PC-9 (cell line): ENCODE measurements at regions not wholly inside any gene's neighbourhood (a gene's known extent, or its start where the extent isn't known, plus 50 kb on each side); places are given as distances from the start of the nearest gene placed in this dataset.
A peak's percentile ranks its signal among the peaks of the same experiment; 100 is the strongest.

Experiments
- BruUV-seq: library from RNA; stranded (reverse); fragments of 400-500 nt; replicated peaks from 2 replicates; lab custom pipeline; 2021; lab: Mats Ljungman, UMichigan
- CTCF ChIA-PET: fragments of 300-600 bp; sonication (Branson Sonifier 250); formaldehyde crosslinking; loops from one replicate; lab custom pipeline; 2022; ENCODE audit warnings: antibody characterized with exemption; lab: Charles Lee
- POLR2A ChIA-PET: fragments of 300-600 bp; sonication (Branson Sonifier 250); formaldehyde crosslinking; loops from one replicate; lab custom pipeline; 2022; ENCODE audit warnings: antibody characterized with exemption; ENCODE audit not compliant: unreplicated experiment; lab: Charles Lee
- DNase-seq, 2 experiments: peaks; one replicate each; pipeline versions ENCODE4 v3.0.0 to v3.0.0-alpha.2; 2015 to 2022; ENCODE audit warnings: mixed read lengths in 1 of 2
- H2AFZ ChIP-seq: fragments of 200-600 bp; sonication (generic); 2 replicates; pipeline ENCODE4 v1.8.1; 2017; ENCODE audit warnings: antibody characterized with exemption
- H3F3A ChIP-seq: fragments of 200-600 bp; sonication (generic); 2 replicates; pipeline ENCODE4 v1.8.1; 2017; ENCODE audit warnings: antibody characterized with exemption, mild to moderate bottlenecking, low read depth; ENCODE audit not compliant: insufficient read depth
- H3K27ac ChIP-seq: fragments of 200-600 bp; sonication (generic); 2 replicates; pipeline ENCODE4 v1.6.1; 2016; ENCODE audit warnings: mixed run types
- H3K27me3 ChIP-seq: fragments of 200-600 bp; sonication (generic); 2 replicates; pipeline ENCODE4 v1.6.1; 2016; ENCODE audit warnings: low read depth, mixed run types; ENCODE audit not compliant: insufficient read depth
- H3K36me3 ChIP-seq: fragments of 200-600 bp; sonication (generic); 2 replicates; pipeline ENCODE4 v1.6.1; 2016; ENCODE audit warnings: low read depth, mixed run types
- H3K4me1 ChIP-seq: fragments of 200-600 bp; sonication (generic); replicated peaks from 2 replicates; pipeline ENCODE4 v1.6.1; 2016; ENCODE audit warnings: mixed run types; ENCODE audit not compliant: insufficient read depth
- H3K4me2 ChIP-seq: fragments of 200-600 bp; sonication (generic); 2 replicates; pipeline ENCODE4 v1.6.1; 2017; ENCODE audit warnings: mixed run types
- H3K4me3 ChIP-seq: fragments of 200-600 bp; sonication (generic); 2 replicates; pipeline ENCODE4 v1.6.1; 2016; ENCODE audit warnings: mixed run types
- H3K79me2 ChIP-seq: fragments of 200-600 bp; sonication (generic); 2 replicates; pipeline ENCODE4 v1.6.1; 2017; ENCODE audit warnings: low read depth, mixed run types
- H3K9me2 ChIP-seq: fragments of 200-600 bp; sonication (generic); 2 replicates; pipeline ENCODE4 v1.8.1; 2017; ENCODE audit warnings: mild to moderate bottlenecking; ENCODE audit not compliant: insufficient read depth
- H3K9me3 ChIP-seq: fragments of 200-600 bp; sonication (generic); 2 replicates; pipeline ENCODE4 v1.8.1; 2016; ENCODE audit warnings: low read depth; ENCODE audit not compliant: insufficient read depth
- H4K20me1 ChIP-seq: fragments of 200-600 bp; sonication (generic); 2 replicates; pipeline ENCODE4 v1.8.1; 2017; ENCODE audit not compliant: insufficient read depth
- EZH2 ChIP-seq: fragments of 200-600 bp; sonication (generic); IDR thresholded peaks from 2 replicates; pipeline ENCODE4 v1.8.0; 2017; ENCODE audit warnings: antibody characterized with exemption, low read depth
- intact Hi-C: fragments of 100-400 bp; cut with micrococcal nuclease; formaldehyde crosslinking; loops from one replicate; pipeline ENCODE4 v1.10.0; 2022; ENCODE audit not compliant: unreplicated experiment
- TF ChIP-seq, protein P1 (sequence below): fragments of 200-600 bp; sonication (generic); conservative IDR thresholded peaks from 2 replicates; pipeline ENCODE4 v1.6.1; 2017; ENCODE audit warnings: mixed run types, antibody characterized with exemption, mild to moderate bottlenecking, moderate library complexity

DNA sequence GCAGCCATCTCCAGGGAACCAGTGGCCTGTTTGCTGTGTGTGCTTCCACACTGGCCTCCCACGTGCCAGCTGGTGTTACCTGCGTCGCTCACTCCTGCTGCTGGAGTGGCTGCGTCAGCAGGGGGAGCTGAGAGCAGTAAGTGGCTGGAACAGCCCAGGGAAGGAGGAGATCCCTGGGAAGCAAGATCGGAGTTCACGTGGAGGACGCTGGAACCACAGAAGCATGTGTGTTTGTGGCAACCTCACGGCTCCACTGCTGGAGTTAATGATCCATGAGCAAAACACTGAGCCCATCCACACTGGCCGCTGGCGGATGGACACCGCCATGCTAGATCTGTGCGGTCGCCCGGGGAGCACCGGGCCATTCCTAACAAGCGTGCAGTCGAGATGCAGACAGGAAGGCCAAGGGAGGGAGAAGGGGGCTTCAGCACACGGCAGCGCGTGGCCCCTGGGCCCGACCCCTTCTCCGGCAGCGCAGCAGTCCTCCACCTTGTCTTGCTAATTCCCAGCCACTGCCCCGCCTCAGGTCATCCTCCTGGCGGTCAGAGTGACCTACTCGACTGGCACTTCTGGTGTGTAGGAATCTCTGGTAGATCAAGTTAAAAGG lies 68.5 kb upstream of the EEPD1 start:
- H3K79me2 ChIP-seq: no peaks in the 10 kb centered on the region
- no peaks in the 10 kb centered on the region for H3K9me3 ChIP-seq
- ChIA-PET CTCF (no interaction called here), POLR2A (no interaction called here)
- peak in 1 of 2 experiments; percentile 16 for DNase-seq
- peaks cover 11% of the 10 kb centered on the region for H3K4me1 ChIP-seq
- H2AFZ ChIP-seq: no peak overlapping the region
- no peaks in the 10 kb centered on the region for H3K27me3 ChIP-seq
- no peak overlapping the region for H3K27ac ChIP-seq
- no peak for TF ChIP-seq EZH2
- TF ChIP-seq, protein P1, sequence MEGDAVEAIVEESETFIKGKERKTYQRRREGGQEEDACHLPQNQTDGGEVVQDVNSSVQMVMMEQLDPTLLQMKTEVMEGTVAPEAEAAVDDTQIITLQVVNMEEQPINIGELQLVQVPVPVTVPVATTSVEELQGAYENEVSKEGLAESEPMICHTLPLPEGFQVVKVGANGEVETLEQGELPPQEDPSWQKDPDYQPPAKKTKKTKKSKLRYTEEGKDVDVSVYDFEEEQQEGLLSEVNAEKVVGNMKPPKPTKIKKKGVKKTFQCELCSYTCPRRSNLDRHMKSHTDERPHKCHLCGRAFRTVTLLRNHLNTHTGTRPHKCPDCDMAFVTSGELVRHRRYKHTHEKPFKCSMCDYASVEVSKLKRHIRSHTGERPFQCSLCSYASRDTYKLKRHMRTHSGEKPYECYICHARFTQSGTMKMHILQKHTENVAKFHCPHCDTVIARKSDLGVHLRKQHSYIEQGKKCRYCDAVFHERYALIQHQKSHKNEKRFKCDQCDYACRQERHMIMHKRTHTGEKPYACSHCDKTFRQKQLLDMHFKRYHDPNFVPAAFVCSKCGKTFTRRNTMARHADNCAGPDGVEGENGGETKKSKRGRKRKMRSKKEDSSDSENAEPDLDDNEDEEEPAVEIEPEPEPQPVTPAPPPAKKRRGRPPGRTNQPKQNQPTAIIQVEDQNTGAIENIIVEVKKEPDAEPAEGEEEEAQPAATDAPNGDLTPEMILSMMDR: no peak; the same call in 1 of the 2 replicates
- no peak overlapping the region for H3K4me3 ChIP-seq
- H3K36me3 ChIP-seq: no peaks in the 10 kb centered on the region
- no peaks in the 10 kb centered on the region for H3K9me2 ChIP-seq
- BruUV-seq: no TSS peak
- no peak overlapping the region for H3K4me2 ChIP-seq
- no peaks in the 10 kb centered on the region for H4K20me1 ChIP-seq
- H3F3A ChIP-seq: no peaks in the 10 kb centered on the region
- intact Hi-C loops: no loop called here

DNA sequence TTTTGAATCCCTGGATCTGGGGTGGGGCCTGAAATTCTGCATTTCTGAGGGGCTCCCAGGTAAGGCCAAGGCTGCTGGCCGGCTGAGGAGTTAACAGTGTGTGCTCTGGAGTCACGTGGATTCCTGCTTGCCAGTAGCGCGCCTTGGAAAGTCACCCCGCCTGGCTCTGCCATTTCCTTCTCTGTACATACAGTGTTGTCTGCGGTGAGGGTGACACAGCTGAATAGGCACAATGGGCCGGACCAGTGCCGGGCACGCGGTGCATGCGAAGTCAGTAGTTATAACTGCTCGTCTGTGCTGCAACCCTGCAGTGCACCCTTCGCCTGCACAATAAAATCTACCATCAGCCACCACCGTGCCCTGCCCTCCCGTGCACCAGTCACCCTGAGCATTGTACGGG lies 68.0 kb upstream of the EEPD1 start:
- Histone ChIP-seq H3K9me2 (no peaks in the 10 kb centered on the region), H3K9me3 (no peaks in the 10 kb centered on the region), H3K4me1 (peaks cover 11% of the 10 kb centered on the region), H3K27ac (no peak overlapping the region), H4K20me1 (no peaks in the 10 kb centered on the region), H3K4me3 (no peak overlapping the region), H3K79me2 (no peaks in the 10 kb centered on the region), H3K36me3 (no peaks in the 10 kb centered on the region), H3K4me2 (no peak overlapping the region), H3K27me3 (no peaks in the 10 kb centered on the region), H2AFZ (no peak overlapping the region), H3F3A (no peaks in the 10 kb centered on the region)
- BruUV-seq: no TSS peak
- DNase-seq: no peak
- ChIA-PET POLR2A (no interaction called here), CTCF (no interaction called here)
- intact Hi-C loops: no loop called here
- TF ChIP-seq, protein P1: no peak
- TF ChIP-seq EZH2: no peak

DNA sequence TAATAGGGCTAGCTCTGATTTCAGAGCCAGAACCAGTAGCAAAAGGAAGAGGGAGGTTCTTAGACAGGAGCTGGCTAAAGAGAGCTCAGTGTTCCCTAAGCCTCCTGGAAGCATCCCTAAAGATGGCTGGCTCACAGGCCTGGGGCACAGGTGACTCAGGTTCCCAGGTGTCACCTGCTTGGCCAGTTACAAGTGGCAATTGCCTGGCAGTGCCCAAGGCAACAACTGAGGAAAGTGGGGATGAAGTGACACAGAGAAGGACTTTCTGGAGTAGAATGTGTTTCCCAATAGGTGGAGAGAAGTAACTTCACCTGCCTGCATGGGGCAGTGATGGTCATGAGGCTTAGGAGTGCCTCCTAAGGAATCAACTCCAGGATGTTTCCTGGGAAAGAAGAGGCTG lies 66.5 kb upstream of the EEPD1 start:
- POLR2A ChIA-PET: no interaction called here
- H2AFZ ChIP-seq: no peak overlapping the region
- no peaks in the 10 kb centered on the region for H3K9me2 ChIP-seq
- no peak overlapping the region for H3K4me3 ChIP-seq
- no peak overlapping the region for H3K4me2 ChIP-seq
- H3K27ac ChIP-seq: no peak overlapping the region
- H3F3A ChIP-seq: no peaks in the 10 kb centered on the region
- intact Hi-C loops: no loop called here
- H3K4me1 ChIP-seq: peaks cover 11% of the 10 kb centered on the region
- CTCF ChIA-PET: interaction anchor here (0.7 kb wide), 1 partner anchor 23 kb away, joined by 5 read pairs; no protein-coding TSS in a partner anchor
- peak in 1 of 2 experiments; percentile 82 for DNase-seq
- H3K9me3 ChIP-seq: no peaks in the 10 kb centered on the region
- BruUV-seq: no TSS peak
- no peak for TF ChIP-seq EZH2
- TF ChIP-seq, protein P1: 0 out of 2 replicates have a peak, but pooled peaks have one; percentile 21
- no peaks in the 10 kb centered on the region for H3K79me2 ChIP-seq
- H3K27me3 ChIP-seq: no peaks in the 10 kb centered on the region
- no peaks in the 10 kb centered on the region for H3K36me3 ChIP-seq
- H4K20me1 ChIP-seq: no peaks in the 10 kb centered on the region
